ENCODE measurements at regions not wholly inside any gene's neighbourhood (a gene's known extent, or its start where the extent isn't known, plus 50 kb on each side); places are given as distances from the start of the nearest gene placed in this dataset.

DNA sequence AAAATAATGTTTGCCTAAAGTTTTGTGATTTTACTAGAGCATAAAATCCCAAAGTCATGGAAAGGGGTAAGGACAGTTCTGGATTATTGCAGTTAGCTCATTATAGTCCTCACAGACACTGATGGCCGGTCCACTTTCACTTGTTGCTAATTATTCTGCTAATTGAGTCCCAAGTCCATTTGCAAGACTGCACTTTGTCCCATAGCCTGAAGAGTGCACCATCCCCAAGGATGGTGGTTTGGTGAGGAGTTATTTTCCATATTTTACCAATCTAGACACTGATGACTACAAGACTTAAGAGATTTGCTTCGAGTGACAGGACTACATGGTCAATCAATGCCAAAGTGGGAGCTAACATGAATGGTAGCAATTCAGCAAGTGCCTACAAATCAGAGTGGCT lies 181.8 kb upstream of the CACNA2D1 start:
- no peak overlapping the region for H3K18ac ChIP-seq (ENCODE audit: low read depth, low read length)
- peak; percentile 2 for DNase-seq
- H3K9ac ChIP-seq (ENCODE audit: low read depth, low read length) = no peak overlapping the region
- no peak overlapping the region for H4K91ac ChIP-seq (ENCODE audit: insufficient read depth, low read depth, low read length)
- no peak overlapping the region for H3K4ac ChIP-seq (ENCODE audit: low read depth, low read length)
- TF ChIP-seq RAD21 (IDR thresholded peaks at IDR 0.05; ENCODE audit: low read length) (no peak), MAFK (IDR thresholded peaks at IDR 0.05; ENCODE audit: low read depth, low read length) (no peak)
- TF ChIP-seq, protein P1, sequence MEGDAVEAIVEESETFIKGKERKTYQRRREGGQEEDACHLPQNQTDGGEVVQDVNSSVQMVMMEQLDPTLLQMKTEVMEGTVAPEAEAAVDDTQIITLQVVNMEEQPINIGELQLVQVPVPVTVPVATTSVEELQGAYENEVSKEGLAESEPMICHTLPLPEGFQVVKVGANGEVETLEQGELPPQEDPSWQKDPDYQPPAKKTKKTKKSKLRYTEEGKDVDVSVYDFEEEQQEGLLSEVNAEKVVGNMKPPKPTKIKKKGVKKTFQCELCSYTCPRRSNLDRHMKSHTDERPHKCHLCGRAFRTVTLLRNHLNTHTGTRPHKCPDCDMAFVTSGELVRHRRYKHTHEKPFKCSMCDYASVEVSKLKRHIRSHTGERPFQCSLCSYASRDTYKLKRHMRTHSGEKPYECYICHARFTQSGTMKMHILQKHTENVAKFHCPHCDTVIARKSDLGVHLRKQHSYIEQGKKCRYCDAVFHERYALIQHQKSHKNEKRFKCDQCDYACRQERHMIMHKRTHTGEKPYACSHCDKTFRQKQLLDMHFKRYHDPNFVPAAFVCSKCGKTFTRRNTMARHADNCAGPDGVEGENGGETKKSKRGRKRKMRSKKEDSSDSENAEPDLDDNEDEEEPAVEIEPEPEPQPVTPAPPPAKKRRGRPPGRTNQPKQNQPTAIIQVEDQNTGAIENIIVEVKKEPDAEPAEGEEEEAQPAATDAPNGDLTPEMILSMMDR (conservative IDR thresholded peaks at IDR 0.05; ENCODE audit: low read depth, low read length) = peak; percentile 22; the same call in 1 of the 2 replicates
- H3K9me1 ChIP-seq (ENCODE audit: insufficient read depth, low read length) = peaks cover 3% of the 10 kb centered on the region; the same call in 1 of the 2 replicates
- H3K36me3 ChIP-seq (ENCODE audit: control insufficient read depth, insufficient read depth, low read length) = no peaks in the 10 kb centered on the region
- H3K4me2 ChIP-seq (ENCODE audit: low read depth, low read length) = no peak overlapping the region
- no peak overlapping the region for H3K27ac ChIP-seq (ENCODE audit: insufficient read depth, low read length)
- H3K9me3 ChIP-seq (ENCODE audit: control insufficient read depth, insufficient read depth, low read length) = peaks cover 2% of the 10 kb centered on the region; the same call in 1 of the 2 replicates
- no peak overlapping the region for H2BK20ac ChIP-seq (ENCODE audit: low read depth, low read length)
- H4K8ac ChIP-seq (ENCODE audit: low read depth in 2 of 2, low read length in 2 of 2) = no peak overlapping the region
- no peak for ATAC-seq (ENCODE audit: low read depth)
- no peak overlapping the region for H4K5ac ChIP-seq (ENCODE audit: low read depth, low read length)
- H2BK120ac ChIP-seq (ENCODE audit: low read depth, low read length) = no peak overlapping the region
- no peak overlapping the region for H2AFZ ChIP-seq (replicated peaks; ENCODE audit: low read length, poor library complexity)
- no peaks in the 10 kb centered on the region; the same call in 1 of the 2 replicates for H4K20me1 ChIP-seq (ENCODE audit: insufficient read depth, low read length)
- H2BK15ac ChIP-seq (ENCODE audit: low read depth, low read length) = no peak overlapping the region
- WGBS, 2 experiments (ENCODE audit: extremely low coverage in 2 of 2, insufficient read length in 1 of 2) = no CpG with 5 or more reads among the region's 2 CpGs
- H2AK9ac ChIP-seq (replicated peaks; ENCODE audit: low read depth, low read length, poor library complexity) = no peak overlapping the region
- dilution Hi-C loops (cut with HindIII; ENCODE audit: low sequenced_read_pairs, unreplicated experiment) (no loop called here), in situ Hi-C loops (cut with MboI; ENCODE audit: low sequenced_read_pairs) (no loop called here), intact Hi-C loops (cut with micrococcal nuclease) (no loop called here)
- H3K56ac ChIP-seq (ENCODE audit: extremely low read depth, insufficient read depth, low read length) = no peak overlapping the region
- no peaks in the 10 kb centered on the region for H3K27me3 ChIP-seq (ENCODE audit: control insufficient read depth, insufficient read depth, low read length)
- no peak overlapping the region for H3K23ac ChIP-seq (ENCODE audit: low read depth, low read length)
- H2AK5ac ChIP-seq (ENCODE audit: low read depth, low read length) = peak overlapping the region; percentile 0; the same call in 1 of the 2 replicates
- no peaks in the 10 kb centered on the region for H3K79me1 ChIP-seq (ENCODE audit: low read depth in 1 of 2, low read length in 2 of 2)
- H3K4me1 ChIP-seq (ENCODE audit: control insufficient read depth, insufficient read depth, low read length) = peaks cover 3% of the 10 kb centered on the region
- BruUV-seq (replicated peaks) = no TSS peak
- no peak overlapping the region for H2BK5ac ChIP-seq (ENCODE audit: low read depth, low read length, poor library complexity, severe bottlenecking)
- no peak overlapping the region for H3K4me3 ChIP-seq (ENCODE audit: insufficient read depth, low read depth, low read length)
- no peak overlapping the region for H3K14ac ChIP-seq (replicated peaks; ENCODE audit: low read depth, low read length)
- ChIA-PET CTCF (interaction anchor here (1.6 kb wide), 1 partner anchor 16 kb away, joined by 3 read pairs; no protein-coding TSS in a partner anchor), POLR2A (ENCODE audit: unreplicated experiment) (no interaction called here)
